ENCODE measurements at regions not wholly inside any gene's neighbourhood (a gene's known extent, or its start where the extent isn't known, plus 50 kb on each side); places are given as distances from the start of the nearest gene placed in this dataset.

GRCh38 chr2:15729709-15730544 is 138.3 kb downstream of the DDX1 start (continued):
- TF ChIP-seq ZNF532 (CRISPR knock-in tag; IDR thresholded peaks at IDR 0.05; ENCODE audit: borderline replicate concordance) (no peak), STAT6 (CRISPR knock-in tag; conservative IDR thresholded peaks at IDR 0.05; ENCODE audit: low read depth) (no peak), KAT7 (CRISPR knock-in tag; IDR thresholded peaks at IDR 0.05; ENCODE audit: borderline replicate concordance) (no peak), ZMAT4 (CRISPR knock-in tag; IDR thresholded peaks at IDR 0.05) (no peak), ZNF416 (CRISPR knock-in tag; IDR thresholded peaks at IDR 0.05) (no peak), ATF1 (CRISPR knock-in tag; IDR thresholded peaks at IDR 0.05) (no peak), NFATC4 (CRISPR knock-in tag; IDR thresholded peaks at IDR 0.05) (no peak), SOX15 (CRISPR knock-in tag; IDR thresholded peaks at IDR 0.05) (no peak), E2F4 (CRISPR knock-in tag; IDR thresholded peaks at IDR 0.05; ENCODE audit: borderline replicate concordance, low read depth) (no peak)

GRCh38 chr2:15730545-15731212 is 139.0 kb downstream of the DDX1 start:
- POLR2A ChIA-PET = interaction anchor here (1.4 kb wide), 1 partner anchor 211 kb away, joined by 4 read pairs; no protein-coding TSS in a partner anchor
- H3K9me3 Mint-ChIP-seq = no peaks in the 10 kb centered on the region
- H3K27ac Mint-ChIP-seq = no peak overlapping the region
- H3K4me1 Mint-ChIP-seq = peaks cover 18% of the 10 kb centered on the region
- no peaks in the 10 kb centered on the region for H3K36me3 Mint-ChIP-seq
- TF ChIP-seq FOXP4 (CRISPR knock-in tag; IDR thresholded peaks at IDR 0.05) (no peak), USF1 (CRISPR knock-in tag; IDR thresholded peaks at IDR 0.05) (no peak), ARID4B (CRISPR knock-in tag; IDR thresholded peaks at IDR 0.05; ENCODE audit: borderline replicate concordance) (no peak), ETV6 (CRISPR knock-in tag; IDR thresholded peaks at IDR 0.05) (no peak), IRF1 (CRISPR knock-in tag; IDR thresholded peaks at IDR 0.05) (no peak), ZNF138 (CRISPR knock-in tag; conservative IDR thresholded peaks at IDR 0.05) (no peak)
- CTCF ChIA-PET = no interaction called here
- DNase-seq (ENCODE audit: low spot score) = no peak
- ATAC-seq = no peak
- no peak overlapping the region for H3K4me3 Mint-ChIP-seq
- H3K27me3 Mint-ChIP-seq (ENCODE audit: low read depth) = no peaks in the 10 kb centered on the region; the same call in 1 of the 2 replicates
